ENCODE measurements at regions not wholly inside any gene's neighbourhood (a gene's known extent, or its start where the extent isn't known, plus 50 kb on each side); places are given as distances from the start of the nearest gene placed in this dataset.

DNA sequence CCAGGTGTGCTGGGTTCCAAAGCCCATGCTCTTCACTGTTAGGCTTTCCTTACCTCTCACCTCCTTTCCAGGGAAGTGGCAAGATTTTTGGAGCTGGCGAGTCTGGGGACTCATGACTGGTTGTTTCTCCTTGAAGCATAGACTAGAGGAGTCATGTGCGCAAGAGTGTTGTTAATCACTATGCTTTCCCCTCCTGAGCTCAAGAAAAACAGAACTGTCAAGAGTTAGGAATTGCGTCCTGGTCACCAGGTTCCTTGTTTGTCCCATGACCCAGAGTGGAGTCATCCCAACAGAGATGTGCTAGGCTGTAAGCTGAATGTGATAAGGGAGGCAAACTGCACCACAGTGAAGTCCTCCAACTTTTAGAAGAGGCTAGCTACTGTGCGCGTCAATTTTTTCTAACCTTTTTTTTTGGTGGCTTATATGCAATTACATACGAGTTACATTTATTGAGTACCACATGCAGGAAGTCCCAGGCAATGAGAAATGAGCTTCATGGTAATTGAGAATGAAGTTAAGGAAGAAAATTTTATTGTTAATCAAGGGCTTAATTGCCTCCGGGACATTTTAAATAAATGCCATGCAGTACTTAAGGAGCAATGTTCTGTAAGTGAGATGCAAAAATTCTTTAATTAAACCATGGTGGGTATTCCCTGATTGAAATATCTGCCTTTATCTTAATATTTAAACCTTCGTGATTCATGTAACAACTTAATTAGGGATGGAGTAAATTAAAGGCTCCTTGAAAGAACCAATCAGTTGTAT is 233.9 kb downstream of the ZIC5 start:
- H3K9me3 ChIP-seq (ENCODE audit: insufficient read depth, low read length), result no peaks in the 10 kb centered on the region
- no peak overlapping the region for H3K27ac ChIP-seq (ENCODE audit: low read length)
- H3K36me3 ChIP-seq (replicated peaks; ENCODE audit: low read depth, low read length), result no peaks in the 10 kb centered on the region
- no peaks in the 10 kb centered on the region for H3K4me1 ChIP-seq (ENCODE audit: low read length)
- H3K4me2 ChIP-seq (ENCODE audit: low read length), result no peak overlapping the region
- H3K9ac ChIP-seq (ENCODE audit: low read length), result no peak overlapping the region
- H2AFZ ChIP-seq (ENCODE audit: low read depth, low read length), result no peak overlapping the region
- H3K27me3 ChIP-seq (ENCODE audit: low read depth, low read length), result peaks cover 8% of the 10 kb centered on the region; the same call in 1 of the 2 replicates
- H3K4me3 ChIP-seq (ENCODE audit: low read length), result no peak overlapping the region
- H4K20me1 ChIP-seq (ENCODE audit: insufficient read depth, low read length), result no peaks in the 10 kb centered on the region
- no peaks in the 10 kb centered on the region for H3K79me2 ChIP-seq (ENCODE audit: low read length)
- TF ChIP-seq EZH2phosphoT487 (IDR thresholded peaks at IDR 0.05; ENCODE audit: low read depth), result no peak
- TF ChIP-seq, protein P1, sequence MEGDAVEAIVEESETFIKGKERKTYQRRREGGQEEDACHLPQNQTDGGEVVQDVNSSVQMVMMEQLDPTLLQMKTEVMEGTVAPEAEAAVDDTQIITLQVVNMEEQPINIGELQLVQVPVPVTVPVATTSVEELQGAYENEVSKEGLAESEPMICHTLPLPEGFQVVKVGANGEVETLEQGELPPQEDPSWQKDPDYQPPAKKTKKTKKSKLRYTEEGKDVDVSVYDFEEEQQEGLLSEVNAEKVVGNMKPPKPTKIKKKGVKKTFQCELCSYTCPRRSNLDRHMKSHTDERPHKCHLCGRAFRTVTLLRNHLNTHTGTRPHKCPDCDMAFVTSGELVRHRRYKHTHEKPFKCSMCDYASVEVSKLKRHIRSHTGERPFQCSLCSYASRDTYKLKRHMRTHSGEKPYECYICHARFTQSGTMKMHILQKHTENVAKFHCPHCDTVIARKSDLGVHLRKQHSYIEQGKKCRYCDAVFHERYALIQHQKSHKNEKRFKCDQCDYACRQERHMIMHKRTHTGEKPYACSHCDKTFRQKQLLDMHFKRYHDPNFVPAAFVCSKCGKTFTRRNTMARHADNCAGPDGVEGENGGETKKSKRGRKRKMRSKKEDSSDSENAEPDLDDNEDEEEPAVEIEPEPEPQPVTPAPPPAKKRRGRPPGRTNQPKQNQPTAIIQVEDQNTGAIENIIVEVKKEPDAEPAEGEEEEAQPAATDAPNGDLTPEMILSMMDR (IDR thresholded peaks at IDR 0.05; ENCODE audit: low read depth, low read length), result no peak

DNA sequence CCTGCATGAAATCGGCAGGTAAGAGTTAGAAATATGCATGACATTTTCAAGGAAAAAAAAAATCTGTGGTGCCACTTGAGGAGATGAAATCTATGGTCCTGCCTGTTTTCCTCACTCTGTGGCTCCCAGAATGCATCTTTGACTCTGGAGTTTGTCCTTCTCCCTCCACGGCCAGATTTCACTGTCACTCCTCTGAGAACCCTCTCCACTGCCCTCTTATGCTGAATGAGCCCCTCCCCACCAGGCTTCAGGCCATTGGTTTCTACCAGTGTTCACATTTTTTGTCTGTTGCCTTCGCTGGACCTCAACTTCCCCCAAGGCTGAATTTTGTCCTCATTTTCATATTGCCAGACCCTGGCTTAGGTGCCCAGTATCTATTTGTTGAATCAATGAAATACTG is 235.0 kb downstream of the ZIC5 start:
- no peak overlapping the region for H3K4me3 ChIP-seq (ENCODE audit: low read length)
- H3K79me2 ChIP-seq (ENCODE audit: low read length), result no peaks in the 10 kb centered on the region
- H3K4me1 ChIP-seq (ENCODE audit: low read length), result no peaks in the 10 kb centered on the region
- no peak overlapping the region for H3K9ac ChIP-seq (ENCODE audit: low read length)
- no peaks in the 10 kb centered on the region for H3K9me3 ChIP-seq (ENCODE audit: insufficient read depth, low read length)
- no peak overlapping the region for H3K27ac ChIP-seq (ENCODE audit: low read length)
- H4K20me1 ChIP-seq (ENCODE audit: insufficient read depth, low read length), result no peaks in the 10 kb centered on the region
- H3K36me3 ChIP-seq (replicated peaks; ENCODE audit: low read depth, low read length), result no peaks in the 10 kb centered on the region
- H3K27me3 ChIP-seq (ENCODE audit: low read depth, low read length), result peaks cover 7% of the 10 kb centered on the region; the same call in 1 of the 2 replicates
- TF ChIP-seq, protein P1 (IDR thresholded peaks at IDR 0.05; ENCODE audit: low read depth, low read length), result no peak
- TF ChIP-seq EZH2phosphoT487 (IDR thresholded peaks at IDR 0.05; ENCODE audit: low read depth), result no peak
- H2AFZ ChIP-seq (ENCODE audit: low read depth, low read length), result no peak overlapping the region
- no peak overlapping the region for H3K4me2 ChIP-seq (ENCODE audit: low read length)

DNA sequence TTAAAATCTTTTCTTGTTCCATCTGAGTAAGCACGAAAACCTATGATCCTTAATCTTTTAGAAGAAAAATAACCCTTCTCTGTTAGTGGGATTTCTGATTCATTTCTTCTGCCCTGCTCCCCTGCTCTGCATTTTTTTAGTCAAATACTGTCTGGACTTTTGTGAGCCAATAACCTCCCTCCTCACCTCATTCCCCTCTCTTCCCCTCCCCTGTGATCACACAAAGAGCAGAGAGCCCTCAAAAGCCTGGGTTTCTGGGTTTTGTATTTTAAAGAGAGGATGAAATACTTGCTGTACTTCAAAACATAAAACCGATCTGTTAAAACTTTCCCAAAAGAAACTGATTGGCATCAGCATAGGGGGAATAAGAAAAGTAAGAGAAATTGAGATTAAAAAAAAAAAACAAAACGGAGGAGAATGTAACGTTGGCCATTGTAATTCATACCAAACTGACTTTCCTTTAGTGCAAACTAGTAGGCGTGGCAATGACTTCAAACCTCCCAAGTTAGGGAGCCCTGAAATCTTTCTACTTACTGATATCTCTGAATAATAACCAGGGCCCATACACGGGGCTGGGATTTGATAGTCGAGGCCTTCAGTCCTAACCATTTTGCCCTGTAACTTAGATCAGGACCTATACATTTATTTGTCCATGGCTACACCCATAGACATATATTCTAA is 232.9 kb downstream of the TM9SF2 start:
- Histone ChIP-seq H3K4me2 (ENCODE audit: low read length) (no peak overlapping the region), H3K79me2 (ENCODE audit: low read length) (no peaks in the 10 kb centered on the region), H3K27me3 (ENCODE audit: low read depth, low read length) (peaks cover 7% of the 10 kb centered on the region; the same call in 1 of the 2 replicates), H3K9ac (ENCODE audit: low read length) (no peak overlapping the region), H3K36me3 (replicated peaks; ENCODE audit: low read depth, low read length) (no peaks in the 10 kb centered on the region), H2AFZ (ENCODE audit: low read depth, low read length) (no peak overlapping the region), H4K20me1 (ENCODE audit: insufficient read depth, low read length) (no peaks in the 10 kb centered on the region), H3K4me3 (ENCODE audit: low read length) (no peak overlapping the region), H3K4me1 (ENCODE audit: low read length) (no peaks in the 10 kb centered on the region), H3K27ac (ENCODE audit: low read length) (no peak overlapping the region), H3K9me3 (ENCODE audit: insufficient read depth, low read length) (no peaks in the 10 kb centered on the region)
- TF ChIP-seq EZH2phosphoT487 (IDR thresholded peaks at IDR 0.05; ENCODE audit: low read depth), result no peak
- TF ChIP-seq, protein P1 (IDR thresholded peaks at IDR 0.05; ENCODE audit: low read depth, low read length), result no peak

DNA sequence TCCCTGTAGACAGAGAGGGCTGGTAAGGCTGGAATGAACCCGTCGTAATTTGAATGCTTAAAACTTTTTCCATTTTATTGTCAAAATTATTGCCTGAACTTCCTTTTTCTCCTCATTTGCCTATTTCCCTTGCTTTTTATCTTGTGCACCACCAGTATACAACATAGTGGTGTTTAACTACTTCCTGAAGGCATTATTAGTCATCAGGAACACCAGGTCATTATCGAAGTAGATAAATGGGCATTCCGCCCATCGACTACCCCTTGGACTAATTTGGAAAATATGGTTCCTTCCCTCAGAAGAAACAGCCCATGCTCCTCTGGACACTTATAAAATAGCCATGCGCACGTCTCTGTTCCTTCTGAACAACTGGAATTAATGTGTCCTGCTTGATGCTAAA is 232.1 kb downstream of the TM9SF2 start:
- Histone ChIP-seq H3K4me3 (ENCODE audit: low read length) (no peak overlapping the region), H3K9me3 (ENCODE audit: insufficient read depth, low read length) (no peaks in the 10 kb centered on the region), H4K20me1 (ENCODE audit: insufficient read depth, low read length) (no peaks in the 10 kb centered on the region), H3K27ac (ENCODE audit: low read length) (no peak overlapping the region), H3K4me1 (ENCODE audit: low read length) (no peaks in the 10 kb centered on the region), H3K9ac (ENCODE audit: low read length) (no peak overlapping the region), H3K79me2 (ENCODE audit: low read length) (no peaks in the 10 kb centered on the region), H3K27me3 (ENCODE audit: low read depth, low read length) (peaks cover 7% of the 10 kb centered on the region; the same call in 1 of the 2 replicates), H3K4me2 (ENCODE audit: low read length) (no peak overlapping the region), H2AFZ (ENCODE audit: low read depth, low read length) (no peak overlapping the region), H3K36me3 (replicated peaks; ENCODE audit: low read depth, low read length) (no peaks in the 10 kb centered on the region)
- TF ChIP-seq, protein P1 (IDR thresholded peaks at IDR 0.05; ENCODE audit: low read depth, low read length), result no peak
- no peak for TF ChIP-seq EZH2phosphoT487 (IDR thresholded peaks at IDR 0.05; ENCODE audit: low read depth)
